EH (cell line): ENCODE measurements at regions not wholly inside any gene's neighbourhood (a gene's known extent, or its start where the extent isn't known, plus 50 kb on each side); places are given as distances from the start of the nearest gene placed in this dataset.
A peak's percentile ranks its signal among the peaks of the same experiment; 100 is the strongest.

Source experiments
- DNase-seq: peaks from one replicate; pipeline ENCODE4 v3.0.0-alpha.2; 2015; ENCODE audit warnings: low read depth

DNA sequence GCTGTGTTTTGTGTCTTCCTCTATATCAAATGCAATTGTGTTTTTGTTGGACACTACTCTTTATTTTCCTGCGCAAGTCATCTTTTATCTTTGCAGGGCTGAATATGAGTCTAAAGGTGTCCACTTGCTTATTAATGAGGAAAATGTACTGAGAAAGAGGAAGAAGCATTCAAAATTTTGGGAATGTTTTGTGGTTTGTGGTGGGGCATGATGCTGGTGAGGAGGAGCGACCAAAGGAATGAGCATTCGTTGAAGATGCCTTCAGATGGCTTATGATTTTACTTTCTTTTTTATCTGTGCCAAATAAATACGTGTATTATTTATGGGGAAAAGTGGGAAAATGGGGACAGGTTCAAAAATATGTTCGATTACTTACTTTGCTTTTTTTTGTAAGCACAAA lies 63.9 kb upstream of the SMIM21 start:
- DNase-seq = peak; percentile 44

DNA sequence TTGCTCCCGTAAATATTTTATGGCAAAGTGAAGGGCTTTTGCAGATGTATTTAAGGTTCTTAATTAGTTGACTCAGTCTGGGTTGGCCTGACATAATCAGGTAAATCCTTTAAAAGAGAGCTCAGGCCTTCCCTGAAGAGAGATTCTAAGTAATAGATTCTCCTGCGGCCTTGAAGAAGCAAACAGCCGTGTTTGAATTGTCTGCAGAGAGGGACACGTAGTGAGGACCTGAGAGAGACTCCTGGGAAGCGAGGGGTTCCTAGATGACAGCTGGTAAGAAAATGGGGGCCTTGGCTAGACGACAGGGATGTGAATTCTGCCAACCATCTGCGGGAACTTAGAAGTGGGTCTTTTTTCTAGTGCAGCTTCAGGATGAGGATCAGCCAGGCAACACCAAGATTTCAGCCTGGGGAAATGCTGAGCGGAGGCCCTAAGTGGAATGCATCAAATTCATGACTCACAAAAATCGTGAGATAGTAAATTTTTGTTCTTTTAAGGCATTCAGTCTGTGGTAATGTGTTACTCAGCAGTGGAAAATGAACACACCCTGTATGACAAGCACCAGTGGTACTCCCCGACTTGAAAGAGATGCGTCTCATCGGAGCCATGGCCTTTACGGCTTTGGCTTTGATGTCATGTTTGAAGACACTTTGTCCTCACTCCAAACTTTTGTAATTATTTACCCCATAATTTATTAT lies 62.1 kb upstream of the SMIM21 start:
- DNase-seq = peak; percentile 96

GRCh38 chr18:75483662-75484061 lies 56.2 kb upstream of the SMIM21 start:
- DNase-seq = no peak

- peak; percentile 90 for DNase-seq
Measured at GRCh38 chr18:75482880-75483279, 55.4 kb upstream of the SMIM21 start.

DNA sequence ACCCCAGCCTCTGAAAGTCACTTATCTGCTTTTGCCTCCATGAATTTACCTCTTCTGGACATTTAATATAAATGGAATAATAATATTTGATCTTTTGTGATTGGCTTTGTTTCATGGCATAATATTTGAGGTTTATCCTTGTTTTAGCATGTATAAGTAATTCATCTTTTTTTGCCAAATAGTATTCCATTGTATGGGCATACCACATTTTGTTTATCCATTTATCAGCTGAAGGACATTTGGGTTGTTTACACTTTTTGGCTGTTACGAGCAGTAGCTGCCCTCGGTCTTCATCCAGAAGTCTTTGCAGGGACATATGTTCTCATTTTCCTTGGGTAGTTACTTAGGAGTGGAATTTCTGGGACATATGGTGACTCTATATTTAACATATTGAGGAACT lies 53.0 kb upstream of the SMIM21 start:
- DNase-seq = no peak

GRCh38 chr18:75478996-75479880 lies 51.7 kb upstream of the SMIM21 start:
- DNase-seq = peak; percentile 68

DNA sequence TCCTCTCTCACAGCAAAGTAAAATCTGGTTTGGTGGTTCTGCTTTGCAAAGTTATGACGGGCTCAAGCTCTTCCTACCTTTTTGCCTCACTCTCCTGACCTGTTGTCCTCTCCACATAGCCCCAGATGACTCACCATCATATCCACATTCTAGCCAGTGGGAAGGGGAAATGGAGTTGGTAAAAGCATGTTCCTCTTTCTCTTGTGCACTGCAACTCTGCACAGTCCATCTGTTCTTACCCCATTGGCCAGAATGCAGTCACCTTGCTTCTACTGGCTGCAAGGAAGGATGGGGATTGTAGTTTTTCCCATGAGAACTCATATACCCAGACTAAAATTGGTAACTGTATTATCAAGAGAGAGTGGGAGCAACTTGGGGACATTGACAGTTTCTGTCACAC lies 50.4 kb upstream of the SMIM21 start:
- DNase-seq = peak; percentile 60
